ENCODE measurements at regions not wholly inside any gene's neighbourhood (a gene's known extent, or its start where the extent isn't known, plus 50 kb on each side); places are given as distances from the start of the nearest gene placed in this dataset.

DNA sequence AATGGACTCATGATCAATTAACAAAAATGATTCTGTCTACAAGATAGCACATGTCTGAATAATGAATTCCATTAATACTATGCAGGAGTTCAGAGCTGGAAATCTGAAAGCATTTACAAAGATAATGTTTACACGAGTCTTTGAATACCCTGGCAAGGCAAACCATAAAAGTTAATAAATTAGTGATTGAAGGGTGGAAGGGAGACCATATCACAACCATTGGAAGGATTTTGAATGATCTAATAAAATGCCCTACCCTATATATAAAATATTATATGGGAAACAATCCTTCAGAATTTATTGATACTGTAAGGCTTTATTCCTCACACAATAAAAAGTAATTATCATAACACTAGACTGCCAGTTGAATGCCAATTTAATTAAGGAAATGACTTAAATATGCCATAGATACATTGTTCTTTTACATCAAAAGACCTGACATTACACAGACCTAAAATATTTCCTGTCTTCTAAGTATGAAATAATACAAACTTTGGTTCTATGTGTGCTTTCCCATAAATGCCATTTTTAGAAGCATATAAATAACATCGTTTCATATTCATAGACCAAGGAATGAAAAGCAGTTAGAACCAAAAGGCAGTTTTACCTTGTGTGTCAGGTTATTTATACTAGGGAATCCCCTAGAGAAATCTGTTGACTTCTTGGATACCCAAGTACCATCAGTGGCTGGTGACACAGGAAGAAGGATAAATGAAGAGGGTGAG lies 249.2 kb upstream of the MARCKS start:
- no peak overlapping the region for H3K4me3 ChIP-seq (replicated peaks in 1 of 2; ENCODE audit: low read depth in 1 of 2, low read length in 2 of 2)
- H3K4me1 ChIP-seq (ENCODE audit: control insufficient read depth in 1 of 2, insufficient read depth in 2 of 2, low read length in 2 of 2), result no peaks in the 10 kb centered on the region
- H4K20me1 ChIP-seq (ENCODE audit: insufficient read depth), result no peaks in the 10 kb centered on the region
- no peaks in the 10 kb centered on the region for H3K27me3 ChIP-seq (ENCODE audit: insufficient read depth, low read length)
- intact Hi-C loops (cut with micrococcal nuclease), result no loop called here
- no peak for ATAC-seq
- no peaks in the 10 kb centered on the region for H3K36me3 ChIP-seq (ENCODE audit: control insufficient read depth in 1 of 2, insufficient read depth in 2 of 2, low read length in 2 of 2)
- no peak overlapping the region for H3K9ac ChIP-seq (ENCODE audit: low read length)
- no peaks in the 10 kb centered on the region for H3K9me3 ChIP-seq (ENCODE audit: control insufficient read depth in 1 of 2, insufficient read depth in 1 of 2, low read depth in 1 of 2, low read length in 2 of 2)
- no peaks in the 10 kb centered on the region for H3K9me2 ChIP-seq (ENCODE audit: insufficient read depth)
- no peaks in the 10 kb centered on the region for H3K79me2 ChIP-seq (ENCODE audit: insufficient read depth, low read length)
- POLR2A ChIA-PET, result no interaction called here
- no TSS peak for BruUV-seq (replicated peaks)
- no peak overlapping the region for H3K27ac ChIP-seq (ENCODE audit: low read depth, low read length)
- no peak overlapping the region for H2AFZ ChIP-seq (ENCODE audit: low read depth, low read length, poor library complexity, severe bottlenecking)
- DNase-seq (ENCODE audit: low read depth, low spot score), result no peak
- RAD21 ChIA-PET (ENCODE audit: low non-redundant PET in 1 of 2, low total read pairs in 2 of 2, uncharacterized antibody in 2 of 2, unreplicated experiment in 2 of 2), result no interaction called here
- no peak overlapping the region for H3K4me2 ChIP-seq (ENCODE audit: low read length)
- TF ChIP-seq ZFX (IDR thresholded peaks at IDR 0.05), result no peak
- TF ChIP-seq, protein P1, sequence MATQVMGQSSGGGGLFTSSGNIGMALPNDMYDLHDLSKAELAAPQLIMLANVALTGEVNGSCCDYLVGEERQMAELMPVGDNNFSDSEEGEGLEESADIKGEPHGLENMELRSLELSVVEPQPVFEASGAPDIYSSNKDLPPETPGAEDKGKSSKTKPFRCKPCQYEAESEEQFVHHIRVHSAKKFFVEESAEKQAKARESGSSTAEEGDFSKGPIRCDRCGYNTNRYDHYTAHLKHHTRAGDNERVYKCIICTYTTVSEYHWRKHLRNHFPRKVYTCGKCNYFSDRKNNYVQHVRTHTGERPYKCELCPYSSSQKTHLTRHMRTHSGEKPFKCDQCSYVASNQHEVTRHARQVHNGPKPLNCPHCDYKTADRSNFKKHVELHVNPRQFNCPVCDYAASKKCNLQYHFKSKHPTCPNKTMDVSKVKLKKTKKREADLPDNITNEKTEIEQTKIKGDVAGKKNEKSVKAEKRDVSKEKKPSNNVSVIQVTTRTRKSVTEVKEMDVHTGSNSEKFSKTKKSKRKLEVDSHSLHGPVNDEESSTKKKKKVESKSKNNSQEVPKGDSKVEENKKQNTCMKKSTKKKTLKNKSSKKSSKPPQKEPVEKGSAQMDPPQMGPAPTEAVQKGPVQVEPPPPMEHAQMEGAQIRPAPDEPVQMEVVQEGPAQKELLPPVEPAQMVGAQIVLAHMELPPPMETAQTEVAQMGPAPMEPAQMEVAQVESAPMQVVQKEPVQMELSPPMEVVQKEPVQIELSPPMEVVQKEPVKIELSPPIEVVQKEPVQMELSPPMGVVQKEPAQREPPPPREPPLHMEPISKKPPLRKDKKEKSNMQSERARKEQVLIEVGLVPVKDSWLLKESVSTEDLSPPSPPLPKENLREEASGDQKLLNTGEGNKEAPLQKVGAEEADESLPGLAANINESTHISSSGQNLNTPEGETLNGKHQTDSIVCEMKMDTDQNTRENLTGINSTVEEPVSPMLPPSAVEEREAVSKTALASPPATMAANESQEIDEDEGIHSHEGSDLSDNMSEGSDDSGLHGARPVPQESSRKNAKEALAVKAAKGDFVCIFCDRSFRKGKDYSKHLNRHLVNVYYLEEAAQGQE (IDR thresholded peaks at IDR 0.05; ENCODE audit: low read depth), result no peak
- TF ChIP-seq POLR2AphosphoS5 (IDR thresholded peaks at IDR 0.05; ENCODE audit: low read depth, low read length), result no peak
- no peak for TF ChIP-seq SIN3A (IDR thresholded peaks at IDR 0.05; ENCODE audit: low read depth)
- no peak for TF ChIP-seq CBX3 (IDR thresholded peaks at IDR 0.05; ENCODE audit: low read depth)
- TF ChIP-seq ELF1 (IDR thresholded peaks at IDR 0.05; ENCODE audit: borderline replicate concordance, low read depth), result no peak
- no peak for TF ChIP-seq TCF7L2 (IDR thresholded peaks at IDR 0.05; ENCODE audit: borderline replicate concordance, extremely low read depth, insufficient read depth, insufficient read length)
- no peak for TF ChIP-seq FOSL1 (IDR thresholded peaks at IDR 0.05; ENCODE audit: low read depth)
- no peak for TF ChIP-seq EZH2 (IDR thresholded peaks at IDR 0.05)
- TF ChIP-seq EZH2phosphoT487 (IDR thresholded peaks at IDR 0.05; ENCODE audit: borderline replicate concordance), result no peak
- no peak for TF ChIP-seq RAD21 (IDR thresholded peaks at IDR 0.05; ENCODE audit: low read depth)
- TF ChIP-seq ZNF274 (IDR thresholded peaks at IDR 0.05; ENCODE audit: low read depth, low read length), result no peak
- TF ChIP-seq, protein P2, sequence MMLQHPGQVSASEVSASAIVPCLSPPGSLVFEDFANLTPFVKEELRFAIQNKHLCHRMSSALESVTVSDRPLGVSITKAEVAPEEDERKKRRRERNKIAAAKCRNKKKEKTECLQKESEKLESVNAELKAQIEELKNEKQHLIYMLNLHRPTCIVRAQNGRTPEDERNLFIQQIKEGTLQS (IDR thresholded peaks at IDR 0.05), result no peak
- TF ChIP-seq, protein P3, sequence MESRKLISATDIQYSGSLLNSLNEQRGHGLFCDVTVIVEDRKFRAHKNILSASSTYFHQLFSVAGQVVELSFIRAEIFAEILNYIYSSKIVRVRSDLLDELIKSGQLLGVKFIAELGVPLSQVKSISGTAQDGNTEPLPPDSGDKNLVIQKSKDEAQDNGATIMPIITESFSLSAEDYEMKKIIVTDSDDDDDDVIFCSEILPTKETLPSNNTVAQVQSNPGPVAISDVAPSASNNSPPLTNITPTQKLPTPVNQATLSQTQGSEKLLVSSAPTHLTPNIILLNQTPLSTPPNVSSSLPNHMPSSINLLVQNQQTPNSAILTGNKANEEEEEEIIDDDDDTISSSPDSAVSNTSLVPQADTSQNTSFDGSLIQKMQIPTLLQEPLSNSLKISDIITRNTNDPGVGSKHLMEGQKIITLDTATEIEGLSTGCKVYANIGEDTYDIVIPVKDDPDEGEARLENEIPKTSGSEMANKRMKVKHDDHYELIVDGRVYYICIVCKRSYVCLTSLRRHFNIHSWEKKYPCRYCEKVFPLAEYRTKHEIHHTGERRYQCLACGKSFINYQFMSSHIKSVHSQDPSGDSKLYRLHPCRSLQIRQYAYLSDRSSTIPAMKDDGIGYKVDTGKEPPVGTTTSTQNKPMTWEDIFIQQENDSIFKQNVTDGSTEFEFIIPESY (IDR thresholded peaks at IDR 0.05; ENCODE audit: extremely low read depth, insufficient replicate concordance, low read length), result no peak
- TF ChIP-seq CEBPB (IDR thresholded peaks at IDR 0.05; ENCODE audit: low read depth), result no peak
- TF ChIP-seq SRF (IDR thresholded peaks at IDR 0.05; ENCODE audit: low read depth), result no peak
- no peak for TF ChIP-seq POLR2A (IDR thresholded peaks at IDR 0.05; ENCODE audit: borderline replicate concordance, extremely low read depth, insufficient read depth, insufficient read length)
- no peak for TF ChIP-seq SP1 (IDR thresholded peaks at IDR 0.05; ENCODE audit: low read depth)
- TF ChIP-seq, protein P4, sequence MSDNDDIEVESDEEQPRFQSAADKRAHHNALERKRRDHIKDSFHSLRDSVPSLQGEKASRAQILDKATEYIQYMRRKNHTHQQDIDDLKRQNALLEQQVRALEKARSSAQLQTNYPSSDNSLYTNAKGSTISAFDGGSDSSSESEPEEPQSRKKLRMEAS (IDR thresholded peaks at IDR 0.05), result no peak
- TF ChIP-seq, protein P5, sequence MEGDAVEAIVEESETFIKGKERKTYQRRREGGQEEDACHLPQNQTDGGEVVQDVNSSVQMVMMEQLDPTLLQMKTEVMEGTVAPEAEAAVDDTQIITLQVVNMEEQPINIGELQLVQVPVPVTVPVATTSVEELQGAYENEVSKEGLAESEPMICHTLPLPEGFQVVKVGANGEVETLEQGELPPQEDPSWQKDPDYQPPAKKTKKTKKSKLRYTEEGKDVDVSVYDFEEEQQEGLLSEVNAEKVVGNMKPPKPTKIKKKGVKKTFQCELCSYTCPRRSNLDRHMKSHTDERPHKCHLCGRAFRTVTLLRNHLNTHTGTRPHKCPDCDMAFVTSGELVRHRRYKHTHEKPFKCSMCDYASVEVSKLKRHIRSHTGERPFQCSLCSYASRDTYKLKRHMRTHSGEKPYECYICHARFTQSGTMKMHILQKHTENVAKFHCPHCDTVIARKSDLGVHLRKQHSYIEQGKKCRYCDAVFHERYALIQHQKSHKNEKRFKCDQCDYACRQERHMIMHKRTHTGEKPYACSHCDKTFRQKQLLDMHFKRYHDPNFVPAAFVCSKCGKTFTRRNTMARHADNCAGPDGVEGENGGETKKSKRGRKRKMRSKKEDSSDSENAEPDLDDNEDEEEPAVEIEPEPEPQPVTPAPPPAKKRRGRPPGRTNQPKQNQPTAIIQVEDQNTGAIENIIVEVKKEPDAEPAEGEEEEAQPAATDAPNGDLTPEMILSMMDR (IDR thresholded peaks at IDR 0.05 in 2 of 3, conservative IDR thresholded peaks at IDR 0.05 in 1 of 3; ENCODE audit: borderline replicate concordance in 1 of 3, insufficient read depth in 1 of 3, low read depth in 2 of 3, low read length in 2 of 3), result no peak
- CTCF ChIA-PET, result no interaction called here
